H9 (cell line): ENCODE measurements at regions not wholly inside any gene's neighbourhood (a gene's known extent, or its start where the extent isn't known, plus 50 kb on each side); places are given as distances from the start of the nearest gene placed in this dataset.

Experiments used
- DNase-seq: peaks from one replicate; pipeline ENCODE4 v3.0.0-alpha.2; 2017
- H2AFZ ChIP-seq: one replicate; pipeline ENCODE4 v1.6.1; 2013; ENCODE audit warnings: mild to moderate bottlenecking, low read length, control low read depth, moderate library complexity
- H2AK5ac ChIP-seq: 2 replicates; pipeline ENCODE4 v1.6.1; 2013; ENCODE audit warnings: low read length, control low read depth, mixed read lengths; ENCODE audit not compliant: insufficient read length
- H2BK120ac ChIP-seq: one replicate; pipeline ENCODE4 v1.6.1; 2013; ENCODE audit warnings: low read depth, mild to moderate bottlenecking, low read length, control low read depth, inconsistent platforms; ENCODE audit not compliant: poor library complexity, severe bottlenecking
- H2BK12ac ChIP-seq: 2 replicates; pipeline ENCODE4 v1.6.1; 2013; ENCODE audit warnings: low read length, control low read depth, mixed read lengths, low read depth; ENCODE audit not compliant: insufficient read length
- H2BK15ac ChIP-seq: 2 replicates; pipeline ENCODE4 v1.6.1; 2013; ENCODE audit warnings: low read depth, low read length, control low read depth
- H2BK20ac ChIP-seq: one replicate; pipeline ENCODE4 v1.6.1; 2013; ENCODE audit warnings: low read depth, mild to moderate bottlenecking, low read length, control low read depth, inconsistent platforms; ENCODE audit not compliant: poor library complexity, severe bottlenecking
- H2BK5ac ChIP-seq: 2 replicates; pipeline ENCODE4 v1.6.1; 2013; ENCODE audit warnings: low read length, control low read depth, mixed read lengths; ENCODE audit not compliant: insufficient read length
- H3K14ac ChIP-seq: 2 replicates; pipeline ENCODE4 v1.6.1; 2013; ENCODE audit warnings: low read length, control low read depth; ENCODE audit not compliant: insufficient read depth
- H3K18ac ChIP-seq: 2 replicates; pipeline ENCODE4 v1.6.1; 2013; ENCODE audit warnings: low read depth, mild to moderate bottlenecking, mixed read lengths, low read length, control low read depth; ENCODE audit not compliant: insufficient read length
- H3K23ac ChIP-seq: 2 replicates; pipeline ENCODE4 v1.6.1; 2013; ENCODE audit warnings: low read length, control low read depth, mixed read lengths, low read depth; ENCODE audit not compliant: insufficient read length
- H3K23me2 ChIP-seq: 2 replicates; pipeline ENCODE4 v1.6.1; 2013; ENCODE audit warnings: low read depth, mild to moderate bottlenecking, mixed read lengths, low read length, control low read depth; ENCODE audit not compliant: insufficient read length, poor library complexity, severe bottlenecking
- H3K27ac ChIP-seq: 2 replicates; pipeline ENCODE4 v1.5.1; 2013; ENCODE audit warnings: low read length, control low read depth, mixed read lengths, low read depth; ENCODE audit not compliant: insufficient read length
- H3K27me3 ChIP-seq: 2 replicates; pipeline ENCODE4 v1.6.1; 2013; ENCODE audit warnings: low read length, control low read depth, inconsistent platforms; ENCODE audit not compliant: insufficient read depth
- H3K4ac ChIP-seq: 2 replicates; pipeline ENCODE4 v1.6.1; 2013; ENCODE audit warnings: low read depth, mild to moderate bottlenecking, control low read depth, inconsistent platforms, low read length, moderate library complexity
- H3K4me1 ChIP-seq: 2 replicates; pipeline ENCODE4 v1.6.1; 2013; ENCODE audit warnings: low read length, control low read depth, inconsistent platforms; ENCODE audit not compliant: insufficient read depth
- H3K4me2 ChIP-seq: 2 replicates; pipeline ENCODE4 v1.6.1; 2013; ENCODE audit warnings: low read length, control low read depth, mixed read lengths; ENCODE audit not compliant: insufficient read length, insufficient read depth
- H3K56ac ChIP-seq: 2 replicates; pipeline ENCODE4 v1.6.1; 2013; ENCODE audit warnings: low read depth, mild to moderate bottlenecking, mixed read lengths, low read length, control low read depth; ENCODE audit not compliant: insufficient read length
- H3K79me1 ChIP-seq: 2 replicates; pipeline ENCODE4 v1.6.1; 2013; ENCODE audit warnings: low read depth, mild to moderate bottlenecking, moderate library complexity, low read length, control low read depth, inconsistent platforms; ENCODE audit not compliant: insufficient read depth, poor library complexity, severe bottlenecking
- H3K79me2 ChIP-seq: 2 replicates; pipeline ENCODE4 v1.6.1; 2013; ENCODE audit warnings: low read length, control low read depth, inconsistent platforms; ENCODE audit not compliant: insufficient read depth
- H3K9ac ChIP-seq: 2 replicates; pipeline ENCODE4 v1.6.1; 2013; ENCODE audit warnings: low read length, control low read depth, mixed read lengths; ENCODE audit not compliant: insufficient read length; ENCODE audit errors: extremely low read depth
- H3K9me3 ChIP-seq: one replicate; pipeline ENCODE4 v1.6.1; 2013; ENCODE audit warnings: low read depth, low read length, inconsistent platforms; ENCODE audit not compliant: control insufficient read depth
- H3T11ph ChIP-seq: one replicate; pipeline ENCODE4 v1.6.1; 2013; ENCODE audit warnings: mild to moderate bottlenecking, low read length, control low read depth, inconsistent platforms
- H4K20me1 ChIP-seq: one replicate; pipeline ENCODE4 v1.6.1; 2013; ENCODE audit not compliant: control insufficient read depth, insufficient read length, insufficient read depth
- H4K5ac ChIP-seq: 2 replicates; pipeline ENCODE4 v1.6.1; 2013; ENCODE audit warnings: low read depth, mild to moderate bottlenecking, mixed read lengths, low read length, control low read depth; ENCODE audit not compliant: insufficient read length
- H4K8ac ChIP-seq: replicated peaks from 2 replicates; pipeline ENCODE4 v1.6.1; 2013; ENCODE audit warnings: low read length, control low read depth, mixed read lengths, low read depth; ENCODE audit not compliant: insufficient read length
- H4K91ac ChIP-seq: 2 replicates; pipeline ENCODE4 v1.6.1; 2013; ENCODE audit warnings: low read depth, mild to moderate bottlenecking, moderate library complexity, mixed read lengths, low read length, control low read depth; ENCODE audit not compliant: insufficient read length
- H3K27ac Mint-ChIP-seq, 3 experiments: 2 replicates in 2 of 3; 3 replicates in 1 of 3; pipeline ENCODE4 v1.8.0; 2020 to 2021; ENCODE audit warnings: mixed read lengths in 3 of 3, mild to moderate bottlenecking in 1 of 3, moderate library complexity in 1 of 3
- H3K27me3 Mint-ChIP-seq: 2 replicates; pipeline ENCODE4 v1.8.0; 2021; ENCODE audit warnings: low read depth, mild to moderate bottlenecking, moderate library complexity, mixed read lengths
- H3K36me3 Mint-ChIP-seq, 3 experiments: 2 replicates in 2 of 3; 3 replicates in 1 of 3; pipeline ENCODE4 v1.8.0; 2020 to 2021; ENCODE audit warnings: low read depth in 3 of 3, mixed read lengths in 3 of 3; ENCODE audit not compliant: insufficient read depth in 1 of 3
- H3K4me1 Mint-ChIP-seq, 2 experiments: 2 replicates each; pipeline ENCODE4 v1.8.0; 2020; ENCODE audit warnings: mixed read lengths in 2 of 2
- H3K4me3 Mint-ChIP-seq, 2 experiments: 2 replicates in 1 of 2; 3 replicates in 1 of 2; pipeline ENCODE4 v1.8.0; 2020 to 2021; ENCODE audit warnings: mild to moderate bottlenecking in 2 of 2, mixed read lengths in 2 of 2, moderate library complexity in 1 of 2
- H3K9me3 Mint-ChIP-seq, 2 experiments: 2 replicates in 1 of 2; 3 replicates in 1 of 2; pipeline ENCODE4 v1.8.0; 2020; ENCODE audit warnings: mild to moderate bottlenecking in 2 of 2, mixed read lengths in 2 of 2, moderate library complexity in 1 of 2
- WGBS: extraction: QIAGEN DNeasy Blood & Tissue Kit; methylation state at CpG from one replicate; pipeline ENCODE4 v1.1.7; 2013; ENCODE audit warnings: missing lambda C conversion rate, low lambda C conversion rate, mixed read lengths; ENCODE audit not compliant: insufficient read length; ENCODE audit errors: extremely low coverage; 5-methylcytosine and 5-hydroxymethylcytosine counted together
- TF ChIP-seq, protein P1 (sequence below): fragments of 200-600 bp; sonication (generic); conservative IDR thresholded peaks from 3 replicates; pipeline ENCODE4 v1.8.0; 2021; ENCODE audit warnings: antibody characterized with exemption, mild to moderate bottlenecking

DNA sequence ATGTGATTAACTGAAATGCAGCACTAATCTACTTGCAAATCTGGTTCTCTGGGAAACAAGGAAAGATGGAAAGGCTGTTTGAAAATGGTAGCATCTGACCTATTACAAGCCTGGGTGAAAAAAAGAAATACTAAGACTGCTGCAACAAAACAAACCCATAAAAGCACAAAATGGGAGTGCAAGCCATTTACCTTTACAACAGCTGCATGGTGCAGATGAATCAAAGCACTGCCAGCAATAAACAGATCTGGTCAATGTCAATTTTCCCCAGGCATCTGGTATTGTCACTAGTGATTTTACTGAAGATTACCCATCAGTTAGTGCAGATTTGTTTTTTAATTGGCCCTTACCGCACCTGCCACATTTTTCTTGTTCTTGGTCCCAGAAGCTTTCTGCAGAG, 1341.7 kb downstream of the PLA2G4A start:
- Histone ChIP-seq H3K9me3 (no peaks in the 10 kb centered on the region), H2AK5ac (no peak overlapping the region), H3K56ac (no peak overlapping the region), H3K79me1 (no peaks in the 10 kb centered on the region), H2BK20ac (no peak overlapping the region), H4K8ac (no peak overlapping the region), H3T11ph (no peak overlapping the region), H3K4me2 (no peak overlapping the region), H3K4ac (no peak overlapping the region), H2BK15ac (no peak overlapping the region), H3K18ac (no peak overlapping the region), H2BK5ac (no peak overlapping the region), H3K23me2 (no peaks in the 10 kb centered on the region), H2AFZ (no peak overlapping the region), H3K23ac (no peak overlapping the region), H2BK120ac (no peak overlapping the region), H3K79me2 (no peaks in the 10 kb centered on the region), H3K4me1 (no peaks in the 10 kb centered on the region), H3K27ac (no peak overlapping the region), H4K5ac (no peak overlapping the region), H3K9ac (no peak overlapping the region), H4K91ac (no peak overlapping the region), H4K20me1 (no peaks in the 10 kb centered on the region), H2BK12ac (no peak overlapping the region), H3K14ac (no peak overlapping the region), H3K27me3 (no peaks in the 10 kb centered on the region)
- no peak overlapping the region for H3K27ac Mint-ChIP-seq
- DNase-seq: no peak
- TF ChIP-seq, protein P1, sequence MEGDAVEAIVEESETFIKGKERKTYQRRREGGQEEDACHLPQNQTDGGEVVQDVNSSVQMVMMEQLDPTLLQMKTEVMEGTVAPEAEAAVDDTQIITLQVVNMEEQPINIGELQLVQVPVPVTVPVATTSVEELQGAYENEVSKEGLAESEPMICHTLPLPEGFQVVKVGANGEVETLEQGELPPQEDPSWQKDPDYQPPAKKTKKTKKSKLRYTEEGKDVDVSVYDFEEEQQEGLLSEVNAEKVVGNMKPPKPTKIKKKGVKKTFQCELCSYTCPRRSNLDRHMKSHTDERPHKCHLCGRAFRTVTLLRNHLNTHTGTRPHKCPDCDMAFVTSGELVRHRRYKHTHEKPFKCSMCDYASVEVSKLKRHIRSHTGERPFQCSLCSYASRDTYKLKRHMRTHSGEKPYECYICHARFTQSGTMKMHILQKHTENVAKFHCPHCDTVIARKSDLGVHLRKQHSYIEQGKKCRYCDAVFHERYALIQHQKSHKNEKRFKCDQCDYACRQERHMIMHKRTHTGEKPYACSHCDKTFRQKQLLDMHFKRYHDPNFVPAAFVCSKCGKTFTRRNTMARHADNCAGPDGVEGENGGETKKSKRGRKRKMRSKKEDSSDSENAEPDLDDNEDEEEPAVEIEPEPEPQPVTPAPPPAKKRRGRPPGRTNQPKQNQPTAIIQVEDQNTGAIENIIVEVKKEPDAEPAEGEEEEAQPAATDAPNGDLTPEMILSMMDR: no peak
- no peaks in the 10 kb centered on the region for H3K36me3 Mint-ChIP-seq
- no peaks in the 10 kb centered on the region for H3K4me1 Mint-ChIP-seq
- H3K9me3 Mint-ChIP-seq: no peaks in the 10 kb centered on the region
- no peak overlapping the region for H3K4me3 Mint-ChIP-seq
- no peaks in the 10 kb centered on the region for H3K27me3 Mint-ChIP-seq
- WGBS: no CpG with 5 or more reads among the region's 1 CpG
